ENCODE measurements at regions not wholly inside any gene's neighbourhood (a gene's known extent, or its start where the extent isn't known, plus 50 kb on each side); places are given as distances from the start of the nearest gene placed in this dataset.

GRCh38 chr1:38334930-38335592, 288.5 kb upstream of the POU3F1 start:
- no peak overlapping the region for H3K4me3 ChIP-seq (ENCODE audit: low read length)
- TF ChIP-seq ZNF274 (IDR thresholded peaks at IDR 0.05; ENCODE audit: low read depth, low read length), result no peak

GRCh38 chr1:38332649-38333310, 286.2 kb upstream of the POU3F1 start:
- H3K4me3 ChIP-seq (ENCODE audit: low read length), result no peak overlapping the region
- no peak for TF ChIP-seq ZNF274 (IDR thresholded peaks at IDR 0.05; ENCODE audit: low read depth, low read length)

- TF ChIP-seq ZNF274 (IDR thresholded peaks at IDR 0.05; ENCODE audit: low read depth, low read length), result no peak
- no peak overlapping the region for H3K4me3 ChIP-seq (ENCODE audit: low read length)
Observed at GRCh38 chr1:38331496-38332210, 285.1 kb upstream of the POU3F1 start.

GRCh38 chr1:38330799-38331198, 284.2 kb upstream of the POU3F1 start:
- no peak overlapping the region for H3K4me3 ChIP-seq (ENCODE audit: low read length)
- no peak for TF ChIP-seq ZNF274 (IDR thresholded peaks at IDR 0.05; ENCODE audit: low read depth, low read length)

GRCh38 chr1:38329644-38330043, 283.1 kb upstream of the POU3F1 start:
- no peak overlapping the region for H3K4me3 ChIP-seq (ENCODE audit: low read length)

GRCh38 chr1:38328278-38329035, 281.9 kb upstream of the POU3F1 start:
- no peak for TF ChIP-seq ZNF274 (IDR thresholded peaks at IDR 0.05; ENCODE audit: low read depth, low read length)
- no peak overlapping the region for H3K4me3 ChIP-seq (ENCODE audit: low read length)

More at GRCh38 chr1:38329644-38330043, 283.1 kb upstream of the POU3F1 start:
- no peak for TF ChIP-seq ZNF274 (IDR thresholded peaks at IDR 0.05; ENCODE audit: low read depth, low read length)

GRCh38 chr1:38327559-38327973, 281.0 kb upstream of the POU3F1 start:
- no peak overlapping the region for H3K4me3 ChIP-seq (ENCODE audit: low read length)
- TF ChIP-seq ZNF274 (IDR thresholded peaks at IDR 0.05; ENCODE audit: low read depth, low read length), result no peak

GRCh38 chr1:38326856-38327255, 280.3 kb upstream of the POU3F1 start:
- no peak overlapping the region for H3K4me3 ChIP-seq (ENCODE audit: low read length)
- no peak for TF ChIP-seq ZNF274 (IDR thresholded peaks at IDR 0.05; ENCODE audit: low read depth, low read length)

GRCh38 chr1:38326135-38326534, 279.5 kb upstream of the POU3F1 start:
- H3K4me3 ChIP-seq (ENCODE audit: low read length), result no peak overlapping the region
- no peak for TF ChIP-seq ZNF274 (IDR thresholded peaks at IDR 0.05; ENCODE audit: low read depth, low read length)

- TF ChIP-seq ZNF274 (IDR thresholded peaks at IDR 0.05; ENCODE audit: low read depth, low read length), result no peak
- H3K4me3 ChIP-seq (ENCODE audit: low read length), result no peak overlapping the region
Observed at GRCh38 chr1:38312753-38313152, 266.2 kb upstream of the POU3F1 start.

GRCh38 chr1:38310079-38310478, 263.5 kb upstream of the POU3F1 start:
- no peak for TF ChIP-seq ZNF274 (IDR thresholded peaks at IDR 0.05; ENCODE audit: low read depth, low read length)
- H3K4me3 ChIP-seq (ENCODE audit: low read length), result no peak overlapping the region

- no peak overlapping the region for H3K4me3 ChIP-seq (ENCODE audit: low read length)
- no peak for TF ChIP-seq ZNF274 (IDR thresholded peaks at IDR 0.05; ENCODE audit: low read depth, low read length)
Observed at GRCh38 chr1:38308780-38309179, 262.2 kb upstream of the POU3F1 start.

- TF ChIP-seq ZNF274 (IDR thresholded peaks at IDR 0.05; ENCODE audit: low read depth, low read length), result no peak
Observed at GRCh38 chr1:38305666-38306065, 259.1 kb upstream of the POU3F1 start.

GRCh38 chr1:38303843-38304242, 257.2 kb upstream of the POU3F1 start:
- no peak overlapping the region for H3K4me3 ChIP-seq (ENCODE audit: low read length)
- TF ChIP-seq ZNF274 (IDR thresholded peaks at IDR 0.05; ENCODE audit: low read depth, low read length), result no peak

More at GRCh38 chr1:38305666-38306065, 259.1 kb upstream of the POU3F1 start:
- H3K4me3 ChIP-seq (ENCODE audit: low read length), result no peak overlapping the region

Data from GM08714 (cell line).